ENCODE measurements at regions not wholly inside any gene's neighbourhood (a gene's known extent, or its start where the extent isn't known, plus 50 kb on each side); places are given as distances from the start of the nearest gene placed in this dataset.
"Not testable (repeated sequence)": the region's sequence is repeated elsewhere in the genome, so short reads cannot be mapped to it uniquely, and the experiment has no call there.

- not testable (repeated sequence) for DNase-seq
Measured at GRCh38 chr3:27551413-27551812, 67.2 kb upstream of the SLC4A7 start.

- no peak for DNase-seq
Measured at GRCh38 chr3:27545061-27545460, 60.9 kb upstream of the SLC4A7 start.

GRCh38 chr3:27544372-27544865 lies 60.2 kb upstream of the SLC4A7 start:
- DNase-seq = no peak

- DNase-seq = no peak
Measured at GRCh38 chr3:27542476-27542875, 58.3 kb upstream of the SLC4A7 start.

- DNase-seq = no peak
Measured at GRCh38 chr3:27540231-27540630, 56.0 kb upstream of the SLC4A7 start.

GRCh38 chr3:27536491-27536890 lies 52.3 kb upstream of the SLC4A7 start:
- DNase-seq = no peak

- DNase-seq = no peak
Measured at GRCh38 chr3:27535809-27536392, 51.7 kb upstream of the SLC4A7 start.

GRCh38 chr3:27533718-27534573 lies 49.8 kb upstream of the SLC4A7 start:
- DNase-seq = no peak

Data from right forelimb (tissue), 1 donor.